ENCODE measurements at regions not wholly inside any gene's neighbourhood (a gene's known extent, or its start where the extent isn't known, plus 50 kb on each side); places are given as distances from the start of the nearest gene placed in this dataset.

DNA sequence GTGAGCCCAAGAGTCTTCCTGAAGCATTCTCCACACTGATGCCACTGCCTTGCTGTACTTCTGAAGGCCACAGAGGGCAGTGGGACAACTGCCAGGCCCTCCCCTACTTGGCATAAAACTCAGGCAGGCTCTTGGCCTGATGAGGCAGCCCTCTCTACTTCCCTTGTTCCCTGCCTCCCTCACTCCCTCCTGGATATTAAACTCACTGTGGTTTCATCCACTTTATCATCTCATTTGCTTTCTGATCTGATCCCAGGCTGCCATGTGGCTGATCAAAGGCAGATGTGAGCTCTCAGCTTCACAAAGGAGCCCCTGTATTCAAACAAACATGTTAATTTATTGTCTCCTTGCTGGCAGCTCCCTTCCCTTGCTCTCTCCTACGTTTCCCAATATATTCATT is 533.5 kb downstream of the IGSF11 start:
- no peaks in the 10 kb centered on the region for H3K36me3 ChIP-seq (ENCODE audit: control insufficient read depth, insufficient read depth, low read length)
- H3K9ac ChIP-seq (ENCODE audit: insufficient read depth in 1 of 2, low read depth in 2 of 2, low read length in 2 of 2) = no peak overlapping the region
- no peaks in the 10 kb centered on the region for H4K20me1 ChIP-seq (replicated peaks; ENCODE audit: control insufficient read depth, insufficient read depth, low read length)
- no peaks in the 10 kb centered on the region for H3K79me2 ChIP-seq (ENCODE audit: control insufficient read depth, insufficient read depth, low read length)
- in situ Hi-C loops (cut with MboI) = no loop called here
- H2AFZ ChIP-seq (ENCODE audit: low read depth, low read length) = no peak overlapping the region
- H3K4me1 ChIP-seq (replicated peaks in 1 of 2; ENCODE audit: control insufficient read depth in 2 of 2, insufficient read depth in 2 of 2, low read length in 2 of 2) = no peaks in the 10 kb centered on the region
- ATAC-seq = no peak
- POLR2A ChIA-PET = no interaction called here
- no peak overlapping the region for H3K4me3 ChIP-seq
- no TSS peak for BruUV-seq (replicated peaks)
- H3K27ac ChIP-seq (ENCODE audit: extremely low read depth, low read depth, low read length) = no peak overlapping the region
- H3K9me1 ChIP-seq (ENCODE audit: control insufficient read depth, insufficient read depth, low read length) = no peaks in the 10 kb centered on the region
- CTCF ChIA-PET (ENCODE audit: low intra/inter-chr PET ratio) = no interaction called here
- TF ChIP-seq ZNF23 (CRISPR knock-in tag; IDR thresholded peaks at IDR 0.05) (no peak), ZNF140 (CRISPR knock-in tag; IDR thresholded peaks at IDR 0.05) (no peak), ZNF695 (CRISPR knock-in tag; IDR thresholded peaks at IDR 0.05) (no peak)
- TF ChIP-seq, protein P1, sequence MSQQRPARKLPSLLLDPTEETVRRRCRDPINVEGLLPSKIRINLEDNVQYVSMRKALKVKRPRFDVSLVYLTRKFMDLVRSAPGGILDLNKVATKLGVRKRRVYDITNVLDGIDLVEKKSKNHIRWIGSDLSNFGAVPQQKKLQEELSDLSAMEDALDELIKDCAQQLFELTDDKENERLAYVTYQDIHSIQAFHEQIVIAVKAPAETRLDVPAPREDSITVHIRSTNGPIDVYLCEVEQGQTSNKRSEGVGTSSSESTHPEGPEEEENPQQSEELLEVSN (IDR thresholded peaks at IDR 0.05; ENCODE audit: borderline replicate concordance in 1 of 2, extremely low read depth in 1 of 2, insufficient read depth in 1 of 2, insufficient read length in 1 of 2, low read depth in 1 of 2, low read length in 1 of 2, poor library complexity in 1 of 2, severe bottlenecking in 1 of 2) = no peak
- TF ChIP-seq, protein P2, sequence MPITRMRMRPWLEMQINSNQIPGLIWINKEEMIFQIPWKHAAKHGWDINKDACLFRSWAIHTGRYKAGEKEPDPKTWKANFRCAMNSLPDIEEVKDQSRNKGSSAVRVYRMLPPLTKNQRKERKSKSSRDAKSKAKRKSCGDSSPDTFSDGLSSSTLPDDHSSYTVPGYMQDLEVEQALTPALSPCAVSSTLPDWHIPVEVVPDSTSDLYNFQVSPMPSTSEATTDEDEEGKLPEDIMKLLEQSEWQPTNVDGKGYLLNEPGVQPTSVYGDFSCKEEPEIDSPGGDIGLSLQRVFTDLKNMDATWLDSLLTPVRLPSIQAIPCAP (CRISPR knock-in tag; IDR thresholded peaks at IDR 0.05; ENCODE audit: borderline replicate concordance) = no peak
- no peaks in the 10 kb centered on the region for H3K27me3 ChIP-seq (ENCODE audit: control insufficient read depth in 2 of 2, insufficient read depth in 2 of 2, low read length in 2 of 2)
- FAIRE-seq = no peak
- H3K9me3 ChIP-seq (replicated peaks; ENCODE audit: control insufficient read depth, insufficient read depth, low read depth, low read length) = no peaks in the 10 kb centered on the region
- 0% methylated on average over 1 of the region's 1 CpG for WGBS (ENCODE audit: insufficient coverage, low coverage, missing lambda C conversion rate)
- intact Hi-C loops (cut with micrococcal nuclease) = no loop called here
- DNase-seq (ENCODE audit: extremely low read depth in 1 of 4, low spot score in 3 of 4) = no peak
- no peak overlapping the region for H3K4me2 ChIP-seq (ENCODE audit: insufficient read depth, low read length)

All from K562 (cell line).